ENCODE measurements at regions not wholly inside any gene's neighbourhood (a gene's known extent, or its start where the extent isn't known, plus 50 kb on each side); places are given as distances from the start of the nearest gene placed in this dataset.

GRCh38 chr4:181176306-181176705 is 1066.9 kb upstream of the TENM3 start:
- Mint-ChIP-seq H3K27ac (no peak overlapping the region), H3K27me3 (no peaks in the 10 kb centered on the region), H3K36me3 (no peaks in the 10 kb centered on the region), H3K4me3 (no peak overlapping the region), H3K9me3 (peaks cover 0 to 3% (median 2%) of the 10 kb centered on the region in 5 donors), H3K4me1 (no peaks in the 10 kb centered on the region)
- no peak for DNase-seq
- Histone ChIP-seq H3K27ac (ENCODE audit: low read depth, low read length) (no peak overlapping the region), H3K4me3 (ENCODE audit: low read length) (no peak overlapping the region), H3K36me3 (ENCODE audit: insufficient read depth, low read length) (no peaks in the 10 kb centered on the region), H3K4me1 (ENCODE audit: insufficient read depth, low read length) (no peaks in the 10 kb centered on the region), H3K9me3 (ENCODE audit: low read length) (no peaks in the 10 kb centered on the region), H3K27me3 (ENCODE audit: insufficient read depth, low read length, poor library complexity, severe bottlenecking) (no peaks in the 10 kb centered on the region)
- ChIA-PET POLR2A (no interaction called here), CTCF (no interaction called here)

GRCh38 chr4:181181331-181181730 is 1061.9 kb upstream of the TENM3 start:
- no peaks in the 10 kb centered on the region for H3K4me1 ChIP-seq (ENCODE audit: insufficient read depth, low read length)
- CTCF ChIA-PET = no interaction called here
- H3K27ac ChIP-seq (ENCODE audit: low read depth, low read length) = no peak overlapping the region
- no peak overlapping the region for H3K4me3 ChIP-seq (ENCODE audit: low read length)
- no peak for DNase-seq
- H3K27me3 ChIP-seq (ENCODE audit: insufficient read depth, low read length, poor library complexity, severe bottlenecking) = no peaks in the 10 kb centered on the region
- no peaks in the 10 kb centered on the region for H3K36me3 ChIP-seq (ENCODE audit: insufficient read depth, low read length)
- H3K27me3 Mint-ChIP-seq = no peaks in the 10 kb centered on the region
- no peak overlapping the region for H3K27ac Mint-ChIP-seq
- no peak overlapping the region for H3K4me3 Mint-ChIP-seq
- H3K4me1 Mint-ChIP-seq = no peaks in the 10 kb centered on the region
- peaks cover 0 to 12% (median 5%) of the 10 kb centered on the region in 5 donors for H3K9me3 Mint-ChIP-seq
- POLR2A ChIA-PET = no interaction called here
- H3K9me3 ChIP-seq (ENCODE audit: low read length) = no peaks in the 10 kb centered on the region
- no peaks in the 10 kb centered on the region for H3K36me3 Mint-ChIP-seq

GRCh38 chr4:181189751-181190150 is 1053.5 kb upstream of the TENM3 start:
- H3K27me3 Mint-ChIP-seq = no peaks in the 10 kb centered on the region
- no peaks in the 10 kb centered on the region for H3K27me3 ChIP-seq (ENCODE audit: insufficient read depth, low read length, poor library complexity, severe bottlenecking)
- DNase-seq = no peak
- H3K36me3 ChIP-seq (ENCODE audit: insufficient read depth, low read length) = no peaks in the 10 kb centered on the region
- ChIA-PET POLR2A (no interaction called here), CTCF (no interaction called here)
- no peaks in the 10 kb centered on the region for H3K4me1 ChIP-seq (ENCODE audit: insufficient read depth, low read length)
- H3K27ac Mint-ChIP-seq = no peak overlapping the region
- H3K4me3 ChIP-seq (ENCODE audit: low read length) = no peak overlapping the region
- no peaks in the 10 kb centered on the region for H3K36me3 Mint-ChIP-seq
- no peak overlapping the region for H3K4me3 Mint-ChIP-seq
- H3K9me3 Mint-ChIP-seq = peaks cover 0 to 7% (median 3%) of the 10 kb centered on the region in 5 donors
- H3K4me1 Mint-ChIP-seq = no peaks in the 10 kb centered on the region
- H3K9me3 ChIP-seq (ENCODE audit: low read length) = no peaks in the 10 kb centered on the region
- H3K27ac ChIP-seq (ENCODE audit: low read depth, low read length) = no peak overlapping the region

- Mint-ChIP-seq H3K9me3 (peaks cover 0 to 8% (median 4%) of the 10 kb centered on the region in 5 donors), H3K4me3 (no peak overlapping the region), H3K27me3 (no peaks in the 10 kb centered on the region), H3K27ac (no peak overlapping the region), H3K36me3 (no peaks in the 10 kb centered on the region), H3K4me1 (no peaks in the 10 kb centered on the region)
- DNase-seq = no peak
- ChIA-PET CTCF (no interaction called here), POLR2A (no interaction called here)
- Histone ChIP-seq H3K36me3 (ENCODE audit: insufficient read depth, low read length) (no peaks in the 10 kb centered on the region), H3K27me3 (ENCODE audit: insufficient read depth, low read length, poor library complexity, severe bottlenecking) (no peaks in the 10 kb centered on the region), H3K4me1 (ENCODE audit: insufficient read depth, low read length) (no peaks in the 10 kb centered on the region), H3K27ac (ENCODE audit: low read depth, low read length) (no peak overlapping the region), H3K9me3 (ENCODE audit: low read length) (no peaks in the 10 kb centered on the region), H3K4me3 (ENCODE audit: low read length) (no peak overlapping the region)
These were observed 1049.9 kb upstream of the TENM3 start for GRCh38 chr4:181193131-181193930.

- no peak overlapping the region for H3K27ac ChIP-seq (ENCODE audit: low read depth, low read length)
- no peaks in the 10 kb centered on the region for H3K4me1 ChIP-seq (ENCODE audit: insufficient read depth, low read length)
- H3K4me3 ChIP-seq (ENCODE audit: low read length) = no peak overlapping the region
- DNase-seq = no peak
- Mint-ChIP-seq H3K4me3 (no peak overlapping the region), H3K4me1 (no peaks in the 10 kb centered on the region), H3K9me3 (peaks cover 0 to 10% (median 6%) of the 10 kb centered on the region in 5 donors), H3K36me3 (no peaks in the 10 kb centered on the region), H3K27me3 (no peaks in the 10 kb centered on the region), H3K27ac (no peak overlapping the region)
- no peaks in the 10 kb centered on the region for H3K27me3 ChIP-seq (ENCODE audit: insufficient read depth, low read length, poor library complexity, severe bottlenecking)
- no peaks in the 10 kb centered on the region for H3K9me3 ChIP-seq (ENCODE audit: low read length)
- no peaks in the 10 kb centered on the region for H3K36me3 ChIP-seq (ENCODE audit: insufficient read depth, low read length)
- ChIA-PET CTCF (no interaction called here), POLR2A (no interaction called here)
These were observed 1049.1 kb upstream of the TENM3 start for GRCh38 chr4:181194096-181194495.

GRCh38 chr4:181200076-181200475 is 1043.1 kb upstream of the TENM3 start:
- POLR2A ChIA-PET = no interaction called here
- peaks cover 0 to 10% (median 2%) of the 10 kb centered on the region in 5 donors for H3K9me3 Mint-ChIP-seq

GRCh38 chr4:181202240-181202639 is 1041.0 kb upstream of the TENM3 start:
- peaks cover 0 to 7% (median 2%) of the 10 kb centered on the region in 5 donors for H3K9me3 Mint-ChIP-seq
- no peak overlapping the region for H3K27ac Mint-ChIP-seq
- no peak overlapping the region for H3K4me3 Mint-ChIP-seq
- Histone ChIP-seq H3K9me3 (ENCODE audit: low read length) (no peaks in the 10 kb centered on the region), H3K27ac (ENCODE audit: low read depth, low read length) (no peak overlapping the region), H3K27me3 (ENCODE audit: insufficient read depth, low read length, poor library complexity, severe bottlenecking) (no peaks in the 10 kb centered on the region), H3K36me3 (ENCODE audit: insufficient read depth, low read length) (no peaks in the 10 kb centered on the region), H3K4me1 (ENCODE audit: insufficient read depth, low read length) (no peaks in the 10 kb centered on the region), H3K4me3 (ENCODE audit: low read length) (no peak overlapping the region)
- DNase-seq = no peak
- no peaks in the 10 kb centered on the region for H3K36me3 Mint-ChIP-seq
- ChIA-PET CTCF (no interaction called here), POLR2A (no interaction called here)
- no peaks in the 10 kb centered on the region for H3K4me1 Mint-ChIP-seq
- H3K27me3 Mint-ChIP-seq = no peaks in the 10 kb centered on the region

More at GRCh38 chr4:181200076-181200475, 1043.1 kb upstream of the TENM3 start:
- Histone ChIP-seq H3K36me3 (ENCODE audit: insufficient read depth, low read length) (no peaks in the 10 kb centered on the region), H3K27ac (ENCODE audit: low read depth, low read length) (no peak overlapping the region), H3K9me3 (ENCODE audit: low read length) (no peaks in the 10 kb centered on the region), H3K4me1 (ENCODE audit: insufficient read depth, low read length) (no peaks in the 10 kb centered on the region), H3K4me3 (ENCODE audit: low read length) (no peak overlapping the region), H3K27me3 (ENCODE audit: insufficient read depth, low read length, poor library complexity, severe bottlenecking) (no peaks in the 10 kb centered on the region)
- H3K27ac Mint-ChIP-seq = no peak overlapping the region
- no peak for DNase-seq
- H3K4me1 Mint-ChIP-seq = no peaks in the 10 kb centered on the region
- H3K4me3 Mint-ChIP-seq = no peak overlapping the region
- H3K36me3 Mint-ChIP-seq = no peaks in the 10 kb centered on the region
- H3K27me3 Mint-ChIP-seq = no peaks in the 10 kb centered on the region
- CTCF ChIA-PET = no interaction called here

- ChIA-PET CTCF (no interaction called here), POLR2A (no interaction called here)
- Histone ChIP-seq H3K27ac (ENCODE audit: low read depth, low read length) (no peak overlapping the region), H3K4me1 (ENCODE audit: insufficient read depth, low read length) (no peaks in the 10 kb centered on the region), H3K27me3 (ENCODE audit: insufficient read depth, low read length, poor library complexity, severe bottlenecking) (no peaks in the 10 kb centered on the region), H3K36me3 (ENCODE audit: insufficient read depth, low read length) (no peaks in the 10 kb centered on the region), H3K9me3 (ENCODE audit: low read length) (no peaks in the 10 kb centered on the region), H3K4me3 (ENCODE audit: low read length) (no peak overlapping the region)
- Mint-ChIP-seq H3K36me3 (no peaks in the 10 kb centered on the region), H3K9me3 (peaks cover 0 to 6% (median 2%) of the 10 kb centered on the region in 5 donors), H3K27me3 (no peaks in the 10 kb centered on the region), H3K4me1 (no peaks in the 10 kb centered on the region), H3K4me3 (no peak overlapping the region), H3K27ac (no peak overlapping the region)
- DNase-seq = no peak
These were observed 1039.1 kb upstream of the TENM3 start for GRCh38 chr4:181204109-181204508.
